Uterus (tissue), 2 donors: ENCODE measurements at regions not wholly inside any gene's neighbourhood (a gene's known extent, or its start where the extent isn't known, plus 50 kb on each side); places are given as distances from the start of the nearest gene placed in this dataset.

Source experiments
- CTCF ChIP-seq, 4 experiments: fragments of 200-600 bp in 2 of 4; fragments of 450-650 bp in 2 of 4; sonication (generic) in 2 of 4; IDR thresholded peaks; one replicate each; pipeline ENCODE4 v1.5.1; 2016 to 2019; ENCODE audit warnings: antibody characterized with exemption in 4 of 4, mild to moderate bottlenecking in 2 of 4, moderate library complexity in 1 of 4
- POLR2A ChIP-seq, 2 donors: fragments of 450-650 bp; IDR thresholded peaks; one replicate each; pipeline ENCODE4 v1.6.1; 2016; ENCODE audit warnings: antibody characterized with exemption in 2 of 2, mild to moderate bottlenecking in 1 of 2, moderate library complexity in 1 of 2

GRCh38 chr3:66938338-66938963, 59.7 kb upstream of the KBTBD8 start:
- TF ChIP-seq POLR2A (IDR thresholded peaks at IDR 0.05) (no peak), CTCF (IDR thresholded peaks at IDR 0.05) (peak; percentile 34 to 44 (median 37))
